ENCODE measurements at regions not wholly inside any gene's neighbourhood (a gene's known extent, or its start where the extent isn't known, plus 50 kb on each side); places are given as distances from the start of the nearest gene placed in this dataset.

- no peak overlapping the region for H3K27ac Mint-ChIP-seq
- no peaks in the 10 kb centered on the region for H3K36me3 Mint-ChIP-seq (ENCODE audit: insufficient read depth)
- H3K4me1 Mint-ChIP-seq (ENCODE audit: low read depth): peaks cover 8% of the 10 kb centered on the region
- no peak for TF ChIP-seq CTCF (IDR thresholded peaks at IDR 0.05; ENCODE audit: unreplicated experiment)
- no peaks in the 10 kb centered on the region for H3K27me3 Mint-ChIP-seq
- H3K9me3 Mint-ChIP-seq (ENCODE audit: low read depth): peaks cover 6% of the 10 kb centered on the region
- no peak for DNase-seq (ENCODE audit: low spot score, unreplicated experiment)
- H3K4me3 Mint-ChIP-seq (ENCODE audit: low read depth): no peak overlapping the region
These were observed 184.0 kb downstream of the RPS12 start for GRCh38 chr6:132998418-132998817.

- DNase-seq (ENCODE audit: low spot score, unreplicated experiment): no peak
- Mint-ChIP-seq H3K4me3 (ENCODE audit: low read depth) (no peak overlapping the region), H3K9me3 (ENCODE audit: low read depth) (peaks cover 6% of the 10 kb centered on the region), H3K4me1 (ENCODE audit: low read depth) (peaks cover 8% of the 10 kb centered on the region), H3K27ac (no peak overlapping the region), H3K36me3 (ENCODE audit: insufficient read depth) (no peaks in the 10 kb centered on the region), H3K27me3 (no peaks in the 10 kb centered on the region)
- TF ChIP-seq CTCF (IDR thresholded peaks at IDR 0.05; ENCODE audit: unreplicated experiment): no peak
These were observed 186.7 kb downstream of the RPS12 start for GRCh38 chr6:133001040-133001565.

GRCh38 chr6:133004304-133004884, 190.0 kb downstream of the RPS12 start:
- TF ChIP-seq CTCF (IDR thresholded peaks at IDR 0.05; ENCODE audit: unreplicated experiment): no peak
- Mint-ChIP-seq H3K4me1 (ENCODE audit: low read depth) (peaks cover 3% of the 10 kb centered on the region), H3K9me3 (ENCODE audit: low read depth) (peaks cover 3% of the 10 kb centered on the region), H3K27ac (no peak overlapping the region), H3K36me3 (ENCODE audit: insufficient read depth) (no peaks in the 10 kb centered on the region), H3K27me3 (peaks cover 2% of the 10 kb centered on the region), H3K4me3 (ENCODE audit: low read depth) (no peak overlapping the region)
- no peak for DNase-seq (ENCODE audit: low spot score, unreplicated experiment)

- no peak overlapping the region for H3K4me3 Mint-ChIP-seq (ENCODE audit: low read depth)
- DNase-seq (ENCODE audit: low spot score, unreplicated experiment): no peak
- H3K4me1 Mint-ChIP-seq (ENCODE audit: low read depth): no peaks in the 10 kb centered on the region
- no peak for TF ChIP-seq CTCF (IDR thresholded peaks at IDR 0.05; ENCODE audit: unreplicated experiment)
- H3K9me3 Mint-ChIP-seq (ENCODE audit: low read depth): no peaks in the 10 kb centered on the region
- H3K36me3 Mint-ChIP-seq (ENCODE audit: insufficient read depth): no peaks in the 10 kb centered on the region
- H3K27ac Mint-ChIP-seq: no peak overlapping the region
- H3K27me3 Mint-ChIP-seq: peaks cover 6% of the 10 kb centered on the region
These were observed 198.4 kb downstream of the RPS12 start for GRCh38 chr6:133012774-133013173.

- no peak for DNase-seq (ENCODE audit: low spot score, unreplicated experiment)
- H3K4me1 Mint-ChIP-seq (ENCODE audit: low read depth): no peaks in the 10 kb centered on the region
- H3K27ac Mint-ChIP-seq: no peak overlapping the region
- H3K9me3 Mint-ChIP-seq (ENCODE audit: low read depth): peaks cover 3% of the 10 kb centered on the region
- no peak overlapping the region for H3K4me3 Mint-ChIP-seq (ENCODE audit: low read depth)
- H3K36me3 Mint-ChIP-seq (ENCODE audit: insufficient read depth): no peaks in the 10 kb centered on the region
- TF ChIP-seq CTCF (IDR thresholded peaks at IDR 0.05; ENCODE audit: unreplicated experiment): no peak
- peaks cover 6% of the 10 kb centered on the region for H3K27me3 Mint-ChIP-seq
These were observed 202.3 kb downstream of the RPS12 start for GRCh38 chr6:133016631-133017030.
